ENCODE measurements at regions not wholly inside any gene's neighbourhood (a gene's known extent, or its start where the extent isn't known, plus 50 kb on each side); places are given as distances from the start of the nearest gene placed in this dataset.
"Not testable (repeated sequence)": the region's sequence is repeated elsewhere in the genome, so short reads cannot be mapped to it uniquely, and the experiment has no call there.

- no peak for DNase-seq (ENCODE audit: low spot score)
Measured at GRCh38 chr4:3634894-3635820, 102.9 kb upstream of the LRPAP1 start.

GRCh38 chr4:3634281-3634857 is 102.1 kb upstream of the LRPAP1 start:
- DNase-seq (ENCODE audit: low spot score) = no peak

GRCh38 chr4:3633277-3633676 is 101.1 kb upstream of the LRPAP1 start:
- DNase-seq (ENCODE audit: low spot score) = not testable (repeated sequence)

GRCh38 chr4:3632794-3633193 is 100.6 kb upstream of the LRPAP1 start:
- not testable (repeated sequence) for DNase-seq (ENCODE audit: low spot score)

- DNase-seq (ENCODE audit: low spot score) = not testable (repeated sequence)
Measured at GRCh38 chr4:3631544-3632266, 99.5 kb upstream of the LRPAP1 start.

- DNase-seq (ENCODE audit: low spot score) = peak; percentile 53
Measured at GRCh38 chr4:3630598-3631543, 98.6 kb upstream of the LRPAP1 start.

GRCh38 chr4:3630136-3630597 is 97.9 kb upstream of the LRPAP1 start:
- DNase-seq (ENCODE audit: low spot score) = no peak

- no peak for DNase-seq (ENCODE audit: low spot score)
Measured at GRCh38 chr4:3629665-3630064, 97.4 kb upstream of the LRPAP1 start.

GRCh38 chr4:3629176-3629575 is 97.0 kb upstream of the LRPAP1 start:
- not testable (repeated sequence) for DNase-seq (ENCODE audit: low spot score)

GRCh38 chr4:3628868-3629175 is 96.6 kb upstream of the LRPAP1 start:
- no peak for DNase-seq (ENCODE audit: low spot score)

- not testable (repeated sequence) for DNase-seq (ENCODE audit: low spot score)
Measured at GRCh38 chr4:3627967-3628867, 96.0 kb upstream of the LRPAP1 start.

- DNase-seq (ENCODE audit: low spot score) = not testable (repeated sequence)
Measured at GRCh38 chr4:3627456-3627855, 95.2 kb upstream of the LRPAP1 start.

GRCh38 chr4:3626131-3626884 is 94.1 kb upstream of the LRPAP1 start:
- not testable (repeated sequence) for DNase-seq (ENCODE audit: low spot score)

- DNase-seq (ENCODE audit: low spot score) = not testable (repeated sequence)
Measured at GRCh38 chr4:3625286-3625875, 93.2 kb upstream of the LRPAP1 start.

GRCh38 chr4:3623809-3624329 is 91.6 kb upstream of the LRPAP1 start:
- not testable (repeated sequence) for DNase-seq (ENCODE audit: low spot score)

GRCh38 chr4:3623106-3623505 is 90.9 kb upstream of the LRPAP1 start:
- DNase-seq (ENCODE audit: low spot score) = no peak

- not testable (repeated sequence) for DNase-seq (ENCODE audit: low spot score)
Measured at GRCh38 chr4:3620365-3620764, 88.1 kb upstream of the LRPAP1 start.

GRCh38 chr4:3619698-3620097 is 87.5 kb upstream of the LRPAP1 start:
- DNase-seq (ENCODE audit: low spot score) = not testable (repeated sequence)

GRCh38 chr4:3618341-3618740 is 86.1 kb upstream of the LRPAP1 start:
- DNase-seq (ENCODE audit: low spot score) = not testable (repeated sequence)

Data from umbilical cord (tissue), 1 donor.